Activated naive CD4-positive, alpha-beta T cell treated with anti-CD3 and anti-CD28 coated beads, Interleukin-2, amount 50 U/mL, for 72 hours (primary cell): ENCODE measurements at regions not wholly inside any gene's neighbourhood (a gene's known extent, or its start where the extent isn't known, plus 50 kb on each side); places are given as distances from the start of the nearest gene placed in this dataset.
"Not testable (repeated sequence)": the region's sequence is repeated elsewhere in the genome, so short reads cannot be mapped to it uniquely, and the experiment has no call there.

Experiments used
- ATAC-seq, 2 donors: fragments of 150-1000 bp; cut with Tn5 transposase; 2 replicates each; pipeline ENCODE4 v1.10.0; 2021; ENCODE audit warnings: mild to moderate bottlenecking in 2 of 2, moderate library complexity in 2 of 2
- DNase-seq, 2 donors: peaks; one replicate each; pipeline ENCODE4 v3.0.0; 2021 to 2022; ENCODE audit warnings: low spot score in 2 of 2
- H3K27ac Mint-ChIP-seq, 2 donors: one replicate each; pipeline ENCODE4 v1.8.0; 2022; ENCODE audit warnings: mild to moderate bottlenecking in 2 of 2, mixed read lengths in 2 of 2
- H3K36me3 Mint-ChIP-seq, 2 donors: one replicate each; pipeline ENCODE4 v1.8.0; 2022; ENCODE audit warnings: mixed read lengths in 2 of 2
- H3K9me3 Mint-ChIP-seq, 2 donors: one replicate each; pipeline ENCODE4 v1.8.0; 2022; ENCODE audit warnings: mixed read lengths in 2 of 2

- not testable (repeated sequence) for H3K9me3 Mint-ChIP-seq, H3K36me3 Mint-ChIP-seq, DNase-seq, ATAC-seq
- H3K27ac Mint-ChIP-seq = peak overlapping the region in 1 of 2 donors; percentile 44
Observed at GRCh38 chr3:130029531-130030289, 51.9 kb upstream of the ALG1L2 start.
